ENCODE measurements at regions not wholly inside any gene's neighbourhood (a gene's known extent, or its start where the extent isn't known, plus 50 kb on each side); places are given as distances from the start of the nearest gene placed in this dataset.

- no peak for TF ChIP-seq GRHL2 (CRISPR knock-in tag; IDR thresholded peaks at IDR 0.05; ENCODE audit: insufficient replicate concordance, severe bottlenecking)
- TF ChIP-seq AFF4 (CRISPR knock-in tag; IDR thresholded peaks at IDR 0.05; ENCODE audit: borderline replicate concordance), result no peak
- no peak for TF ChIP-seq AR (CRISPR knock-in tag; IDR thresholded peaks at IDR 0.05)
Observed at GRCh38 chr12:23209793-23210192, 584.8 kb downstream of the ETNK1 start (continued).

DNA sequence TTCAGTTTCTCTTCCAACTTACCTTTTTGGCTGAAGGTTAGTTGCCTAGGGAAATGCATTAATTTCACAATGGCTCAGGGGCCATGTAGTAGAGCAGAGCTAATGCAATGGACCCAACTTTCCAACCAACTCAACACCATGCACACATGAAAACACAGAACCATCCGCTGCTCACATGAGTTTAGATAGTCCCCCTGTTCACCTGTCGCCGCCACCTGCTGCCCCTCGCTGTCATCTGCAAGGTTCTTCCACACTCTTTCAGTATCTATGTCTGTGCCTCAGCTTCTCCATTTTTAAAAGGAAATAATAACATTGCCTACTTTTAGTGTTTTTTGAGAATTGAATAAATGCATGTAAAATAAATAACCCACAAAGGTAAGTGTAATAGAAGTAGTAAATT is 585.6 kb downstream of the ETNK1 start:
- ChIA-PET POLR2A (no interaction called here), CTCF (interaction anchor here (1.6 kb wide), 1 partner anchor 11 kb away, joined by 7 read pairs; no protein-coding TSS in a partner anchor)
- DNase-seq (ENCODE audit: low spot score) (peak; percentile 20), ATAC-seq (0 out of 2 replicates have a peak, but pooled peaks have one; percentile 56)
- Mint-ChIP-seq H3K9me3 (peaks cover 24% of the 10 kb centered on the region), H3K27me3 (ENCODE audit: low read depth) (no peaks in the 10 kb centered on the region; the same call in 1 of the 2 replicates), H3K27ac (no peak overlapping the region), H3K4me3 (no peak overlapping the region), H3K36me3 (peaks cover 13% of the 10 kb centered on the region), H3K4me1 (no peaks in the 10 kb centered on the region)
- TF ChIP-seq ZNF219 (CRISPR knock-in tag; IDR thresholded peaks at IDR 0.05; ENCODE audit: borderline replicate concordance) (no peak), CREM (CRISPR knock-in tag; IDR thresholded peaks at IDR 0.05) (no peak), ZNF232 (CRISPR knock-in tag; IDR thresholded peaks at IDR 0.05) (no peak), TEAD1 (CRISPR knock-in tag; IDR thresholded peaks at IDR 0.05) (no peak), AR (CRISPR knock-in tag; IDR thresholded peaks at IDR 0.05) (no peak), SP1 (CRISPR knock-in tag; conservative IDR thresholded peaks at IDR 0.05) (no peak), NFATC4 (CRISPR knock-in tag; IDR thresholded peaks at IDR 0.05) (no peak), ZNF416 (CRISPR knock-in tag; IDR thresholded peaks at IDR 0.05) (no peak), JAZF1 (CRISPR knock-in tag; IDR thresholded peaks at IDR 0.05) (no peak), FOXP4 (CRISPR knock-in tag; IDR thresholded peaks at IDR 0.05) (no peak), STAT6 (CRISPR knock-in tag; conservative IDR thresholded peaks at IDR 0.05; ENCODE audit: low read depth) (no peak)
- TF ChIP-seq, protein P1, sequence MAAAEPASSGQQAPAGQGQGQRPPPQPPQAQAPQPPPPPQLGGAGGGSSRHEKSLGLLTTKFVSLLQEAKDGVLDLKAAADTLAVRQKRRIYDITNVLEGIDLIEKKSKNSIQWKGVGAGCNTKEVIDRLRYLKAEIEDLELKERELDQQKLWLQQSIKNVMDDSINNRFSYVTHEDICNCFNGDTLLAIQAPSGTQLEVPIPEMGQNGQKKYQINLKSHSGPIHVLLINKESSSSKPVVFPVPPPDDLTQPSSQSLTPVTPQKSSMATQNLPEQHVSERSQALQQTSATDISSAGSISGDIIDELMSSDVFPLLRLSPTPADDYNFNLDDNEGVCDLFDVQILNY (CRISPR knock-in tag; IDR thresholded peaks at IDR 0.05), result no peak
- TF ChIP-seq, protein P2, sequence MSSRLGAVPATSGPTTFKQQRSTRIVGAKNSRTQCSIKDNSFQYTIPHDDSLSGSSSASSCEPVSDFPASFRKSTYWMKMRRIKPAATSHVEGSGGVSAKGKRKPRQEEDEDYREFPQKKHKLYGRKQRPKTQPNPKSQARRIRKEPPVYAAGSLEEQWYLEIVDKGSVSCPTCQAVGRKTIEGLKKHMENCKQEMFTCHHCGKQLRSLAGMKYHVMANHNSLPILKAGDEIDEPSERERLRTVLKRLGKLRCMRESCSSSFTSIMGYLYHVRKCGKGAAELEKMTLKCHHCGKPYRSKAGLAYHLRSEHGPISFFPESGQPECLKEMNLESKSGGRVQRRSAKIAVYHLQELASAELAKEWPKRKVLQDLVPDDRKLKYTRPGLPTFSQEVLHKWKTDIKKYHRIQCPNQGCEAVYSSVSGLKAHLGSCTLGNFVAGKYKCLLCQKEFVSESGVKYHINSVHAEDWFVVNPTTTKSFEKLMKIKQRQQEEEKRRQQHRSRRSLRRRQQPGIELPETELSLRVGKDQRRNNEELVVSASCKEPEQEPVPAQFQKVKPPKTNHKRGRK (CRISPR knock-in tag; IDR thresholded peaks at IDR 0.05; ENCODE audit: borderline replicate concordance), result no peak
- TF ChIP-seq, protein P3, sequence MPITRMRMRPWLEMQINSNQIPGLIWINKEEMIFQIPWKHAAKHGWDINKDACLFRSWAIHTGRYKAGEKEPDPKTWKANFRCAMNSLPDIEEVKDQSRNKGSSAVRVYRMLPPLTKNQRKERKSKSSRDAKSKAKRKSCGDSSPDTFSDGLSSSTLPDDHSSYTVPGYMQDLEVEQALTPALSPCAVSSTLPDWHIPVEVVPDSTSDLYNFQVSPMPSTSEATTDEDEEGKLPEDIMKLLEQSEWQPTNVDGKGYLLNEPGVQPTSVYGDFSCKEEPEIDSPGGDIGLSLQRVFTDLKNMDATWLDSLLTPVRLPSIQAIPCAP (CRISPR knock-in tag; IDR thresholded peaks at IDR 0.05), result no peak
